GM19395 (cell line): ENCODE measurements at regions not wholly inside any gene's neighbourhood (a gene's known extent, or its start where the extent isn't known, plus 50 kb on each side); places are given as distances from the start of the nearest gene placed in this dataset.

Source experiments
- ATAC-seq: cut with Tn5 transposase; IDR thresholded peaks from one replicate; pipeline ENCODE4 v1.9.1; 2021; ENCODE audit warnings: mild to moderate bottlenecking, moderate library complexity; ENCODE audit not compliant: unreplicated experiment

DNA sequence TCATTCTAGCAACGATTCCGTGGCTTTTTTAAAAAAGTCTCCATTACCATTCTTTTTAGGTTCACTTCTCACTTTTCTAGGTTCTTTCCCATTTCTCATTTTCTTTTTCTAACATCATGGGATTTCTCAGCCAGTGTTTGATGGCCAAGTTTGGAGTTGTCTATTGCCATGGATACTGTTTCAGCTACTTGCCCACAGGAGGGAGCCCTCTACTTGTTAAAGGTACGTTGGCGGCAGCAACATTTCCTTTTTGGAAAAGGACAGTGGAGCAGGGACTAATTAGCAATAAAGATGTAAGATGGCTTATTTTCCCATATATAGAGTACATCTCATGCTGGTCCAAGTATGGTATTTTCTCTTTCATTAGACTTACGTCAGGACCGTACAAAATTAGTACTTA lies 2257.5 kb upstream of the C9orf72 start:
- no peak for ATAC-seq

GRCh38 chr9:29838491-29839020 lies 2265.3 kb upstream of the C9orf72 start:
- no peak for ATAC-seq

GRCh38 chr9:29844251-29844650 lies 2271.0 kb upstream of the C9orf72 start:
- ATAC-seq = no peak

GRCh38 chr9:29850664-29851063 lies 2277.4 kb upstream of the C9orf72 start:
- no peak for ATAC-seq

DNA sequence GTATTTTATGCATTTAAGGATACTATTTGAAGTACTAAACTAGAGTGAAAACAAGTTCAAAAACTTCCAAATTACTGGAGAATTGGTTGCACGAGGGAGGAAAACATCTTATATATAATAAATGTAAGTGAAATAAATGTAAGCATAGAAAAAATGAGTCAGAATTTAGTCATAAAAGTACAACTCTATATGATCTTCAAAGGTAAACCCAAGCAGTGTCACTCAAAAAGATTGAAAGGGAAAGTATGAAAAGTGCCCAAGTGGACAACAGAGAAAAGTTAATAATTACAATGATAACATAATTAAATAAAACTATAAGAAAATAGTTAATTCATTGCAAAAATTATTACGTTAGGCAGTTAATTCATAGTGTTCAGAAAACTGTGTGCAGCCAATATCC lies 2288.5 kb upstream of the C9orf72 start:
- no peak for ATAC-seq

DNA sequence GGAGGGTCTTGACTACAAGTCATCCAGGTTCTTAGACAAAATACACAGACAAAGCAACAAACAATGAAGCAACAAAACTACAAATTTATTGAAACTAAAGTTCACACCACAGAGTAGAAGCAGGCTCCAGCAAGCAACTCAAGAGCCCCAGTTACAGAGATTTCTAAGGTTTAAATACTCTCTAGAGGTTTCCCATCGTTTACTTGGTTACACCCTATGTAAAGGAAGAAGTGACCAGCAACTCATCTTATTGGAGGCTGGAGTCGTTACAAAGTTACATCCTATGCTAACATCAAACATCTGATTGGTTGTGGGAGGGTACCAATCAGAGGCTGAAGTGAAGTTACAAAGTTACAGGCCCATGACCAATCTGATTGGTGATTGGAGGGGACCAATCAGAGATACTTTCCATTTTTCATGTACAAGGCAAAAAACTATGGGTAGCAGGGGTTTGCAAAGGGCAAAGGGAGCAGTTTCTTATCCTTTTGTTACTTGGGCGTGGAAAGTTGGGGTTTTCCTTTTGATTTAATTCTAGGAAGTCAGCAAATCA lies 2292.6 kb upstream of the C9orf72 start:
- no peak for ATAC-seq

GRCh38 chr9:29866556-29866955 lies 2293.3 kb upstream of the C9orf72 start:
- ATAC-seq = no peak

DNA sequence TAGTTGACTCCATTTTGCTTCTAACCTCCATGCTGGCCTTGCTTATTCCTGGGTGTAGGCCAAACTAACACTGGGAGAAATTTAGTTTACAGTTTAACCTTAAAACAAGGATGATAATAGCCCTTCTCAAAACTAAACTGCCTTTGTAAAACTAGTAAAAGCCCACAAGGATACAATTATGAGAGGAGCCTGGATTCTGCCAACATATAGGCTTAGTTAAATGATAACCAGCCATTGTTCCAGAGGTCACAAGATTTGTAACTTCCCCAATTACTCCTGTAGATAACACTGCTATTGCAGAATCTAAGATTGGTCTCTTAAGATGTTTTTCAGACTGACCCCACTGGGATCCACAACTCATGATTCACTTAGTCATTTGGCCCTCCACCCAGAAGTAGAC lies 2300.3 kb upstream of the C9orf72 start:
- no peak for ATAC-seq

DNA sequence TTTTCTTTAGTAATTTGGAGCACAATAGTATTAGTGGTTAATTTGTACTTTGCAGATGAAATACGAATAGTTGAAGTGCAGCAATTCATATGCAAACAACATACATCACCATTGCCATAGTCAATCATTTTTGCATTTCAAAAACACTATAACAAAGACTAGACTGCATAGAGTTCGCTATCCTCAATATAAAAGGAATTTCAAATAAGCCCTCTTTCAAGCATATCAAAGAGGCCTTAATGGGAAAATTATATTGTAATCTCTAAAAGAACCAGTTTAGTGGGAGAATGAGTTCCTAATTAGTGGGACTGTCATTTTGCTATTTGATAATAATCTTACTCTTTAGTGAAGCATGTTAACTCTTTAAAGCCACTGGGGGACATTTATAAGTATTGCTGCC lies 2302.3 kb upstream of the C9orf72 start:
- no peak for ATAC-seq

- no peak for ATAC-seq
These were observed 2309.5 kb upstream of the C9orf72 start for GRCh38 chr9:29882767-29883166.

GRCh38 chr9:29906065-29906464 lies 2332.8 kb upstream of the C9orf72 start:
- no peak for ATAC-seq

DNA sequence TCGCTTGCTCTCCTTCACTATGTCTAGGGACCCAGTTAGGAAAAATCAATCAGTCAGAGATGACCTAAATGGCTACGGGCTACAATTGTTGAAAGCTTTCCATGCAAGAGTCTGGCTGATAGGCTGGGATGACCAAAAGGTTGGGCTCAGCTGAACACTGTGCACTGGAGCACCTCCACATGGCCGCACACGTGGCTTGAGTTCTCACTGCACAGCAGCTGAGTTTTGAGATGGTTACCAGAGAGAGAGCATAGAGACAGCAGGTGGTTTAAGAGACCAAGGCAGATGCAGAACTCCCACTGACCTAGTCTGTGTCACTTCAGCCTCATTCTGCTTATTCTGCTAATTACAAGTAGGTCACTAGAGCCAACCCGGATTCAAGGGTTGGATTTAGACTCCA lies 2354.8 kb upstream of the C9orf72 start:
- ATAC-seq = no peak

GRCh38 chr9:29939559-29939958 lies 2366.3 kb upstream of the C9orf72 start:
- no peak for ATAC-seq

DNA sequence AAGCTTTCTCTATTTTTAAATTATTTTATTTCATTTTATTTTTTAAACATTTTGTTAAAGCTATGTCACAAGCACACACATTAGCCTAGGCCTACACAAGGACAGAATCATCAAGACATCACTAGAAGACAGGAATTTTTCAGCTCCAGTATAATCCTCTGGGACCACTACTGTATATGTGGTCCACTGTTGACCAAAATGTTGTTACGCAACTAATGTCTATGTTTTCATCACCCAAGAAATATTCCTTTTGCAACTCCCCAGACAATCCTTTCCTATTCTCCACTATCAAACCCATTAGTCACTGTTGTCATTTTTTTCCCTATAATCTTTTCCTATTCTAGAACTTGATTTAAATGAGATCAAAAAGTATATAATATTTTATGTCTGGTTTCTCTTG lies 2371.7 kb upstream of the C9orf72 start:
- no peak for ATAC-seq

DNA sequence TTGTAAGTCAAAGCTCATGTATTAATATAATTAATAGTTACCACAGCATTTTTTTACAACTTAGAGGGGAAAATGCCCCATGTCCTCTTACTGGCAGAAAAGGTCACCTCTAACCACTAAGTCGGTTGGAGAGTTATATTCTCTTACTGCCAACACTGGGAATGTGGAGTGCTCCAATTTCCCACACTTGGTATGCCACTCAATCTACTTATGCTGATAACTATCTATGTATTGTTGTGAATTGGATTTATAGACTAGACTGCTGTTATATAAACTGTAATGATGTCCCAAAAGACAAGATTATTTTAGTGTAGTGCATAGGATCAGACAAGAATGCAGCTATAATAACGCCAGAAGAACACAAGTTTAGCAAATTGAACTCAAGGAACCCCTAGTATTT lies 2385.2 kb upstream of the C9orf72 start:
- ATAC-seq = no peak

DNA sequence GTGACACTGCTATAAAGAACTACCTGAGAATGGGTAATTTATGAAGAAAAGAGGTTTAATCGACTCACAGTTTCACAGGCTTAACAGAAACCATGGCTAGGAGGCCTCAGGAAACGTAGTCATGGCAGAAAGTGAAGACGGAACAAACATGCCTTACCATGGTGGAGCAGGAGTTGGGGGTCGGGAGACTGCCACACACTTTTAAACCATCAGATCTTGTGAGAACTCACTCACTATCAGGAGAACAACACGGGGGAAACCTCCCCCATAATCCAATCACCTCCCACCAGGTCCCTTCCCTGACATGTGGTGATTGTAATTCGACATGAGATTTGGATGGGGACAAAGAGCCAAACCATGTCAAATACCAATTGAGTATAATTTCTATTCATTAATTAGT lies 2392.6 kb upstream of the C9orf72 start:
- no peak for ATAC-seq

DNA sequence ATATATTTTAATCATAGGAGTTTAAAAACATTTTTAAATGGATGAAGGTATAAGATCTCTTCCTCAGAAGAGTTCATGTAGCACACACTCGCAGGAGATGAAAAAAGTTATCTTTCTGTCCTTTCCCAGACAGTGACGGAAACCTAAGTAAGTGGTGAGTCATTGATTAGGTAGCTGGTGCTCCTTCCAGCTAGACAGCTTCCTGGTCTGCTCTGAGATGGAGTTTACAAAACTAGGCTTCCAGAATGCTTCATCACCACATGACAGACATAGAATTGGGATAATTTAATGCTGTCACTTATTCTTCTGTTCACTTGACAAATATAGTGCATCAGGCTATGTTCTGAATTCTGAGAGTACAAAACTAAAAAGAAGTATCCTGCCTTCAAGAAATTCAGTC lies 2393.0 kb upstream of the C9orf72 start:
- no peak for ATAC-seq

GRCh38 chr9:29968831-29969230 lies 2395.6 kb upstream of the C9orf72 start:
- no peak for ATAC-seq

GRCh38 chr9:29969408-29969807 lies 2396.1 kb upstream of the C9orf72 start:
- no peak for ATAC-seq

DNA sequence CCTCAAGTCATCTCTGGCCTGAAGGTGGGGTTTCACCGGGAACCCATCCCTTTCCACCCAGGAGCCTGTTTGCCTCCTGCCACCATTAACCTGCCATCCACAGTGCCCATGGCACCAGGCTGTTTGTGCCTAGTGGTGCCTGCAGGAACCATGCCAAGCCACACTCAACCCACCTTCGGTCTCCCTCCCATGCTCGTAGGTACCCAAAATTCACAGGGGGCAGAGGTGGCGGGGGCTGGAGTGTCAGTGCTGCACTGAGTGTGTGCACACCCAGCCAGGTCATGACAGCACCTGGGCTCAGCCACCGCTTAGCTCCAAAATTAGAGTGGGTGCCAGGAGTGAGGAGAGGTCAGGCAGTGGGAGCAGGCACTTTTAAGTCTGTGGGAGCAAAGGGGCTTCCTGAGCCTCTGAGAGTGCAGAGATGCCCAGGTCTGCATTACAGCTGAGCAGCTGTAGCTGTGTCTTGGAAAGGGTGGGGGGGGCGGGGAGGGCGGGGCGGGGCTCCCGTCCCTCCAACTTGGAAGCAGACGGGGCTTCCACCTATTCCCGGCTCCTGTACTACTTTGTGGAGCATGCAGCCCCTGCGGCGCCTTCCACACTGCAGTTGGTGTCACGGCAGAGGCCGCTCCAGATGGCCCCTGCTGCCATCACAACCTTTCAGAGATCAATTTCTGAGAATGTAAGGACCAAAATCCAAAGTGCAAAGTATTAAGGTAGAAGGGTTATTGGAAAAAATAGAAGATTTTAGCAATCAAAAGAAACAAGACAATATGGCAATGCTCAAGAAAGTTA lies 2396.8 kb upstream of the C9orf72 start:
- no peak for ATAC-seq

GRCh38 chr9:29974197-29974596 lies 2400.9 kb upstream of the C9orf72 start:
- ATAC-seq = no peak

DNA sequence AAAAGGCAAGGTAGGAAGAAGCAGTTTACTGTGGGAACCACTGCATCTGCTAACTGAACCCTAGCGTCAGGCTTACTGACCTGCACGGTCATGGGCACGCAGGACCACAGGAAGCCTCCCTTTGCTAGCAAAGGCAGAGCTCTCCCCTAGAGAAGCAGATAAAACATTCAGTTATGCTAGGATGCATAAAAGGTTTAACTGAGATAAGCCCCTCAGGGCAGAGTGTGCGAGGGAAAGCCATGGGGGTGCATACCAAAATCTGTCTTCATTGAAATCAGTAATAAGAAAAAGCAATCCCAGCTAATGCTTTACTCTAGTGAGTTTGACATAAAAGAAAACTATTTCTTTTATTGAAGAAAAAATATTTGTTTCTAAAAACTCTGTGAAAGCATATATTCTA lies 2403.7 kb upstream of the C9orf72 start:
- no peak for ATAC-seq

DNA sequence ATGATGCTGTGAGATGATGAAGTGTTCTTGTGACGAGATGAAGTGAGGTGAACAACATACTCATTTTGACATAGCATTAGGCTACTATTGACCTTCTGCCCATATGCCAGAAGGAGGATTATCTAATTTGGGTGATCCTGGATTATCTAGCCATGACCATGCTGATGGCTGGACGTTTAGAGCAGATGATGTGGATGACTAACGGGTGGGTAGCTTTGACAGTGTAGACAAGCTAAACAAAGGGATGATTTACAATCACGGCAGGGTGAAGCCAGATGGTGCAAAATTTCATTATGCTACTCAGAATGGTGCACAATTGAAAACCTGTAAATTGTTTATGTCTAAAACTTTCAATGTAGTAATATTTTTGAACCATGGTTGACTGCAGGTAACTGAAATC lies 2403.4 kb upstream of the ACO1 start:
- no peak for ATAC-seq
